Tongue (tissue), 1 donor: ENCODE measurements at regions not wholly inside any gene's neighbourhood (a gene's known extent, or its start where the extent isn't known, plus 50 kb on each side); places are given as distances from the start of the nearest gene placed in this dataset.
A peak's percentile ranks its signal among the peaks of the same experiment; 100 is the strongest.

ENCODE experiments used
- DNase-seq: peaks from one replicate; pipeline ENCODE4 v3.0.0-alpha.2; 2015

DNA sequence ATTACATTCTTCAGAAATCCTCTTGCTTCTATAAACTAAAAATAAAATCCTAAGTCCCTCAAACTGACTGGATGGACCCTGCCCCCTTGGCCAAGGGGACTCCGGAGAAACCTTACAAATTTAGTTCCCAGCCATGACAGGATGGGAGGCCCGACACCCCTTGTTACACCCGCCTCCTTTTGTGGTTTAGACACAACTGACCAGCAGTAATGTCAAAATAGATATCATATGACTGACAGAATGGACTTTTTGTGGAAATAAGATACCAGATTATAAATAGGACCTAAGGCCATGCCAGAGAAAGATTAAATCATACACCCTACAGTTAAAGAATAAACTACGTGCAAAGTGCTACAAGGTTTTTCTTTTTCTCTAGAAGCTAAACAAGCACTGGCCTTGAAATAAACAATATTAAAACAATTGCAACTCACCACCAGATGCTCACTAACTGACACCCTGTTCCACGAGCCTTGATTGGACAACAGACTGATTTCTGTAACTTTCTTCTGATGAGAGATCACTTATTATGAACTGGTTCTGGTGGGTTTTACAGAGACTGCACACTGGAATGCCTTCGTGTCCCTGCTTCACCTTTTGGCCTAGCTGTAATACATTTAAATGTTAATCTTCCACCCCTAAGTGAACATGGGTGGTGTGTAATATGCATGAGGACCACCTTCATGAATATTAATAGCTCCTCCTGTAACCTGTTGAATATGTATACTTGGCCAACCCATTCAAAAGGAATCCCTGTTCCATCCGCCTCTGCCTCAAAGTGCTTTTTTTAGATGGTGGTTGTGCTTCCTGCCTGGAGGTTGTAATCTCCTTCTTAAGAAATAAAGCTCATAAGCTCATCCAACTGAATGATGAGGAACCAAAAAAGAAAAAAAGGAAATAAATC is 99.6 kb downstream of the ODF2L start:
- no peak for DNase-seq

DNA sequence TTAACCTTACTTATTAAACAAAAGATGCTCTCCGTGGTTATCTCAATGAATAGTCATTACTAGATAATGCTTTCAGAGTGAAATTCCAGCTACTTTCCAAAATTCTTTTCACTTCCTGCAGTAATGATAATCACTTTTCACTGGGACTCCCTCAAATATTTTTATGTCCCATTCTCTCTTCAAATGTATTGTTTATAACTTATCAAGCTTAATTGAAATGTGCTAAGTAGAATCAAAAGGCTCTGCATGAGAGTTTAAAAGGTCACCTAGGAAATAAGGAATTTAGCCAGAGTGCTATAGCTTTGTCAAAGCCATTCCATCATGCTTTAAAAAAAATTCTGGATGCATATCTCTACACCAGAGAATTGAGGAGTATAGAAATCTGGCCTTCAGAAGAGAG is 106.4 kb downstream of the ODF2L start:
- DNase-seq: no peak

DNA sequence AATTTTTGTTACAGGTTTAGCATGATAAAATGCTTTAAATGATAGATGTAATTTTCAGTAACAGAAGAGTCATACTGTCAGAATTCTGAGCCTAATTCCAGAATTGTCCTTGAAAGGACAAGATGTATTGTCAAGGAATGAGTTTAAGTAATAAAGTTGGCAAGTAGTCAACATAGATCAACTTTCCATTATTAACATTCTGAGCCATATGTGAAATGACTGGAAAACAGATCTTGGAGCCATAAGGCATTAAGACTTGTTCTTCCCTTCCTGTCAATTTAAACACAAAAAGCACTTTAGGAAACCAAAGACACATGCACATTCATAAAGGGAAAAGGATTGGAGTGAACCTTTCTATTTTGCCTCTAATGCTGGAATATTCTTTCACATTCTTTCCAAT is 107.0 kb downstream of the ODF2L start:
- DNase-seq: peak; percentile 49

DNA sequence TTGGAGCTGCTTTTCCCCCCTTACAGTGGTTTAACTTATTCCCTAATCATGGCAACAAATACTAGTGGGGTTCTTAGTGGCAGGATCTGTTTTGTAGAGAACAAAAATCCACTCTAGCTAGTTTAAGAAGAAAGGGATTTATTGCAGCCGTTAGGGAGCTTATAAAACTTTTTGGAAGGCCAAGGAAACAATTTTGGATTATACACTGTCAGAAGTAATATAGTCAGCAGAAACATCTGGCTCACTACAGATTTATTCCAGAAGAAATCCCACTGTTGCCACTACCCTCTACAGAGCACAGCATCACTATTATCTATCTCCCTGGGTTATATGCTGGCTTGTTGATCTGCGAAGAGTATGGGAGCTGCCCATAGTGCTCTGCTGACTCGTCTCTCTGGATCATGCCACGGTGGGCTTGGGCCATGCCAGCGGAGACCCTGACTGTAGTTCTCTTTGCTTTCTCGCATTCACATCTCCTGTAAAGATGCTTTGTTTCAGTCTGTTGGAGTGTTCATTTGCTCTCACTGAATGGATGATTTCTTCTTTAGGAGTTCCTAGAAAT is 107.5 kb downstream of the ODF2L start:
- peak; percentile 35 for DNase-seq

DNA sequence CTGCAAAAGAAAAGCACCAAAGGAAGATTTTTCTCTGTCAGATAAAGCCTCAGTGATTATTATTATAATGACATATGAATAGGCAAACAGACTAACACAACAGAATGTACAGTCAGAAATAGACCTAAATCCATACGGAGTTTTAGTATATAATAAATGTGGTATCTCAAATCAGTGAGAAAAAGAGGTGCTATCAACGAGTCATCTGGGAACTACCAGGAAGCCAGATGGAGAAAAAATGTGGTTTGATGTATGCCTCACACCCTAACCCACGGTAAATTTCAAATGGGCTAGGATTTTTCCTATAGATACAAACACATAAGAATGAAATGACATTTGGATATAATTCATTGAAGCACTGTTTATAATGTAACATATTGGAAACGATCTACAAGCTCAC is 110.3 kb downstream of the ODF2L start:
- DNase-seq: no peak

DNA sequence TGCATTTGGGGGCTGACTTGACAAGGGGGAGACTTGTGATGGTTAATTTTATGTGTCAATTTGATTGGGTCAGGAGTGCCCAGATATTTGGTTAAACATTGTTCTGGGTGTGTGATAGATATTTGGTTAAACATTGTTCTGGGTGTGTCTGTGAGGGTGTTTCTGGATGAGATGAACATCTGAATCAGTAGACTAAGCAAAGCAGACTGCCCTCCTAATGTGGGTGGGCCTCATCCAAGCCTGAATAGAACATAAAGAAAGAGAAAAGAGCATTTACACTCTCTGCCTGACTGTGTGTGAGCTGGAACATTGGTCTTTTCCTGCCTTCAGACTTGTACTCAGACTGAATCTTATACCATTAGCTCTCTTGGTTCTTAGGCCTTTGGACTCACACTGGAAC is 113.5 kb downstream of the ODF2L start:
- no peak for DNase-seq

DNA sequence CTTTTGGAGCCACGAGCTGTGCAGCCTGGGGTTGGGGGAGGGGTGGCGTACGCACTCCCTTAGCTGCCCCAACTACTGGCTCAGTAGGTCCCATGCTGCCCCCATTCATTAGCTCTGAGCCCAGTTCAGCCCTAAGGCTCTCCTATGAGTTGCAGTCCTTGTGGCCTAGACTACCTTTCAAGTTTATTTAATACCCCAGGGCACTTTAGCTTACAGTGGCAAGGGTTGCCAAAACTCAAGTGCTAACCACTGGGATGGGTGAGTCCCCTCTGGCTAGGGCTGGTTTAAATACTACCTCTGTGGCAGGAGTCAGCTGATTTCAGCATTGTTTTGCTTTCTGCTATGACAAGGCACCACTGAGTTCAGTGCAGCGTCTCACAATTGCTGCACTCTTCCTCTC is 118.2 kb downstream of the ODF2L start:
- no peak for DNase-seq

DNA sequence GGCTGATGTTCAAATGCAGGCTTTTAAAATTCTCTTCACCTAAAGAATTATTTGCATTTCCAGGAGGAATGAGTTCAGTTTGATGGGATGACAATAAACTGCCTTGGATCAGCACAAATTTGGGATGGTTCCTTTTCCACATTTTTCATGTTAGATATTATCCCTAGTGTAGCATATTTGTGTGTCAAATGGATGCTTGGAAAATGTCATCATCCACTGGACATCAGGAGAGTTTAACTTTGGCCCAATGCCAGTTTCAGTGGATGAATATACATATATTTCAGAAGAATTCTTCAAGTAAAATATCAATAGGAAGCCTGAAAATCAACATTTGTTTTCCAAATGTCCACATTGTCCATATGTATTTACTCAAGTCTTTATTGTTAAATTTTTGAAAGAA is 116.5 kb upstream of the COL24A1 start:
- peak; percentile 47 for DNase-seq

DNA sequence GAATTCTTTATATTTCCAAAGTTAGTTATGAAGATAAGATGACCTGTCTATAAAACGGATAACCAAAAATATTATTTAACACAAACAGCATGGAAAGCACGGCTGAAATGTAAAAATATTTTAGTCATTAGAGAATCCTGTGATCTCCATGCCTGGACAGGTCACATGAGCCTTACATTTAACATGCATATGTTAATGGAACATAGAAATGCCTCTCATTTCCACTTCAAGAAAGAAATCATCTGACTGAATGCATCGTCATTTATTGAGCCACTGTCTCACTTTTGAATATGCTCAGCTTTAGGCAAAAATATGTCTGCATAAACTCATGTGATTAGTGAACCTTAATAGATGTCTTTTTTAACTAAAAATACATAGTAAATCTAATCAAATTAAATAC is 115.5 kb upstream of the COL24A1 start:
- DNase-seq: no peak

DNA sequence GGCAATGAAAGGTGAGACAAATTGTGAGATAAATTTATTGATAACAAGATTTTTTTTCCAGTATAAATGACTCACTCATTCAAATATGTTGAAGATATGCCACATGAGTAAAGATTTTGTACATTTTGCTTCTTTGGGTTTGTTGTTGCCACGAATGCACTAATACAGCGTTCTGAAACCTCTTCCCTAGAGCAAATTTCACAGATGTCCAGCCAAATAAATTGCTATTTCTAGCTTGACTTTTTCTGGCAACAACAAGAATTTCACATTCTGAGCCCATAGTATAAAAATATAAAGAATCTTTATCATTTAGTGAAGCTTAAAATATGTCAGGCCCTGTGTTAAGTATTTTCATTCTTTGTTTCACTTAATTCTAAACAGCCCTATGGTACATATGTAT is 114.5 kb upstream of the COL24A1 start:
- DNase-seq: no peak

DNA sequence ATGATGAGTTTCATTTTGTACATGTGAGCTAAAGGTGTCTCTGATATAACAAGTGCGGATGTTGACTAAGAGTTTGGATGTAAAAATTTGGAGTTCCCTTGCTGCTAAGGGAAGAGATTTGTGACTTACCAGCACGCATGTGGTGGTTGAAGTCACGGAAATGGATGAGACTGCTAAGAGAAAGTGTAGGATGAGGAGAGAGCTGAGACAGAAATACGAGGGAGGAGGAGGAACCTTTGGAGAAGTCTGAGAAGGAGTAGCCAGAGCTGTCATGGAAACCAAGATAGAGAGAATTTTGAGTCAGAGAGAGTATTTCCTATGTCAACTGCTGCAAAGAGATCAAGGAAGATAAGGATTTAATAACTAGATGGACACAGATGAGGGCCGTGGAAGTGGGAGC is 106.5 kb upstream of the COL24A1 start:
- DNase-seq: no peak

DNA sequence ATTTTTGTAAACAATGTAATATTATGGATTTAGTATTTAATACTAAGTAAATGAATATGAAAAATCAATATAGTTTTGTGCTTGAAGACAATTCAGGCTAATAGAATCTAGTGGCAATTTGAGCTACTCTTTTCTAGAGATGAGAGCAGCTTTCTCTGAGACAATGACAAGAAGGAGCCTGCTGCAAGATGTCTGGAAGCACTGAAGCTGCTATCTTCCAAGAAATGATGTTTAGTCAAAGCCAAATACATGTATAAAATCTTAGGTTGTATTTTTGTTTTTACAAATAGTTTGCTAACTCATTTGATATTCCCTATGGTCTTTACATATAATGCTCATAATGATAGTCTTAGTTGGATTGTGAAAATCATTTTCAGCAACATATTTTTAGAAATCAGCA is 103.9 kb upstream of the COL24A1 start:
- DNase-seq: no peak

DNA sequence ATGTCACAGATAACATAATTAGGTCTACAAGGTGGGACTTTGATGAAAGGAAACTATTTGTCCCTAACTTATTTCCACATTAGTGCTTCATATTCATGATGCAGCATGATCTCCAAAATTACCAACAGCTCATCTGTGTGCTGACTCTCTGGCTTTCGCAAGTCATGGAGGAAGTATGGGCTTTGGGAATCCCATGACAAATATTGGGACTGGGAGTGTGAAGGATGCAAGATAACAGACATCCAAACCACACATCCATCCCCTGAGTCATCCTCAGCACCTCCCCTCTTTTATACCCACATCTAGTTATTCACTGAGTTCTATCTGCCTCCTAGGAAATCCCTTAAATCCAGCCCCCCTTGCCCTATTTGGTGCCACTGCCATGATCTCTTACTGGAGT is 102.8 kb upstream of the COL24A1 start:
- DNase-seq: no peak

DNA sequence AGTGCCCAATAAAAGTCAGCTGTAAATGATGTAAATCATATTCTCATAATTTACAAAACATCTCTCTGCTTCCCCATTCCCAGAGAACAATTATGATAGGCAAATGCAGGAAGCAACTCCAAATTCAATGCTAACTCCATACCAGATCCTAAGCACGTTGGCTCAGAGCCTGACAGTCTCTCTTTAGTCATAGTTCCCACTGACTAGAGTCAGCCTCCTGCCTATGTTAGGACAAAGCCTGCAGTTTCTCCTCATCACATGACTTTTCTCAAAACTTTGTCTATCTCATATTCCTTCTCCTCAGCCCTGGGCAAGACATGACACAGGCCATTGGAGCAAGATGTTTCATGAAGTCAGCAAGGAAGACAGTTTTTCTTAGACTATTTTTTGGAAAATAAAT is 101.5 kb upstream of the COL24A1 start:
- peak; percentile 40 for DNase-seq

DNA sequence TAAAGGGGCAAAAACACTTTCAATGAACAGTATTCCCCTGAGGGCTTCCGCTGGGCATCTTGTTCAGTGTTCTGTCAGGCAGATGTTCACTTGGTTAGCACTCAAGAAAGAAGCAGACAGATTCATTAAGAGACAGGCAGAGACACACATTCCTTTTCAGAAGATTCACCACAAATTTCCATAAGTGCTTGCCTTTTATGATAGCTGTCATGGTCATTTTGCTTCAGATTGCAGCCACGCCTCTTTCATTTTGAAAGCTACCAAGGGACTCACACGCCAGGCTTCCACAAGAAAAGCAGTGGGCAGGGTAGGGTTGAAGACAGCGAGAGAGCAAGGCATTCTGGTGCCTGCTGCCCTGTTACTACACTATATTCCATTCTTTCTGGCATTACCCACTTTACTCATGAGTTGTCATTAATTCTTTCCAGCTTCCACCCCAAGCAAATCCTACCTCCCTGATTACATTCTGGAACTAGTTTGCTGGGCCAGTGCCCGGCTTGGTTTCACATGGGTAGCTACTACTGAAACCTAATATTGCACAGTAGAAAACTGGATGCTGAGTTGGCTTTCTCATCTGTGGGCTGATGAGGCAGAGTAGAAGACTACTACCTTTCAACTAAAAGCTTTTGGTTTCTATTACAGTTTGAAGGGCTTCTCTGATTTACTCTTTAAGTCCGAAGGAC is 91.2 kb upstream of the COL24A1 start:
- DNase-seq: peak; percentile 40

DNA sequence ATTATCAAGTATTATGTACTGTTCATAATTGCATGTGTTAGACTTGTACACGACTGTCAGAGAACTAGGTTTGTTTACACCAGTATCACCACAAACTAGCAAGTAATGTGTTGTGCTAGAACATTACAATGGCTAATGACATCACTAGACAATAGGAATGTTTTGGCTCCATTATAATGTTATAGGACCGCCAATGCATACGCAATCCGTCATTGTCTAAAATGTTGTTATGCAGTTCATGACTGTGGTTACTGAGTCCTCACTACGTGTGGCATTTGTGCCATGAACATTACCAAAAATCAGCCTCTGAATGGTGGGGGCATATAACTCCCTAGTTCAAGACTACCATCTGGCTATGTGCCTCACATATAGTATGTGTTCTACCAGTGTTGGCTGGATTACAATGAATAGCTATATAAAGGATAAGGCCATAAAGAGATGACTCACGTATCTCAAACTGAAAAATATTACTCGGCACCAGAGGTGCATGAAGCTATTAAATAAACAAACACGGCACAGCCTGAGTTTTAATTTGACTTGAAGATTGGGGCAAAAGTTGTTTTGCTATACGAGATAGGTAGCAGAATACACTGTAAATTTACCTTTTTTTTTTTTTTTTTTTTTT is 89.1 kb upstream of the COL24A1 start:
- no peak for DNase-seq

DNA sequence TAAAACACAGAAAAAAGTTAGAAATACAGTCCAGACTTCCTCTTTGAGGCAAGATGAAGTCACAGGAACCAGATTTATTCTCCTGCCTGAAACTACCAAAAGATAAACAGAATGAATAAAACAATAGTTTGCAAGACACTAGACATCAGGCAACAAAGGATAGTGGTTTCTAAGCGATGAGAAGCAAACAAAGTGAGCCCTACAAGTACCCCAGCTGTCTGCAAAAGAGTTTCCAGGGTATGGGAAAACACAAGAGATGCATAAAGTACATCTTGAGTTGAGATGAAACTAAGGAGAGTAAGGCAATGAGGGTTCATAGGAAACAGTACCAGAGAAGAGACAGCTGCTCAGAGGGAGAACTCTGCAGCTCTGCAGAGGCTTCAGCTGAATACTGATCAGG is 83.3 kb upstream of the COL24A1 start:
- peak; percentile 50 for DNase-seq

DNA sequence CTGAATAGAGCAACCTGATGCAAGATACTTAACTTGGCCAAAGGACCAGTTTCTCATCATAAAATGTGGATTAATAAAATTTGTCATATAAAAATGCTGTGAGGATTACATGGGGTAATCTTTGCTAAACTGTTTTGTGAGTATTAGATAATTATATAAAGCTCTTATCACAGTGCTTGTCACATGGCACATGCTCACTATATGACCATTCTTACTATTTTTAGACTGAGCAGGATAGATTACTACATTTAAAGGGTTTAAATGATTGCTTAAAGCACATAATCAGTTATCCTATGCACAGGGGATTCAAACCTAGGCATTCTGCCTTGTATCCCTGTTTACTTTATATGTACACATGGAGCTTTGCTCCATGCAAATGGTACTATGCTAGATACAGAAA is 82.9 kb upstream of the COL24A1 start:
- no peak for DNase-seq

DNA sequence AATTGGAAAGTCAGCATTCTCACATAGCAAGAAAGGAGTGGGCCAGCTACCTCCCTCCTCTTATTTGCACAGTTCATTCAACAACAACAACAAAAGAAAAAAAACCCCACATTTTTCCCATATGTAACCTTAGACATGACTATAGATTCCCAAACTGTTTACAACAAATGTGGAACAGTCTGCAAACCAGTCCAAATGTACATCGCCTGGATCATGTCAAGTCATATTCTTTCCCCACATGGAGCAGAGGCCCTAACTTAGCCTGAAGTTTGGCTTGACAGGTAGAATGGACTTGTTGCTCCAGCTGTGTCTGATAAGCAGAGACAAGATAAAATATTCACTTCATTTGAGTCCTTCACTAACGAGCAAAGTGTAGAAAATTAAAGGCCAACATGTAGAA is 81.7 kb upstream of the COL24A1 start:
- DNase-seq: peak; percentile 64

DNA sequence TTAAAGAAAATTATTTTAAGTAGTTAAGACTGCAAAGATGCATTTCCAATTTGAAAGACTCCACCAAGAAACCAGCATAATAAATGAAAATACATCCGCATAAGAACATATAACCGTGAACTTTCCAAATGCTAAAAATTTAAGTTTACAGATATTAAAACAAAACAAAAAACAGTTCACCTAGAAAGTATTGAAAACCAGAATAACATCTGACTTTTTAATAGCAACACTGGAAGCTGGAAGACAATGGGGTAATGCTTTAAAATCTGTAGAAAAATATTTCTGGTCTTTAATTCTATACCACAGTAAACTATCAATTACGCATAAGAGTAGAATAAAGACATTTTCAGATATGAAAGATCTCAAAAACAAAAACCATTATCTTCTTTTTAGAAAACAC is 79.3 kb upstream of the COL24A1 start:
- DNase-seq: no peak

DNA sequence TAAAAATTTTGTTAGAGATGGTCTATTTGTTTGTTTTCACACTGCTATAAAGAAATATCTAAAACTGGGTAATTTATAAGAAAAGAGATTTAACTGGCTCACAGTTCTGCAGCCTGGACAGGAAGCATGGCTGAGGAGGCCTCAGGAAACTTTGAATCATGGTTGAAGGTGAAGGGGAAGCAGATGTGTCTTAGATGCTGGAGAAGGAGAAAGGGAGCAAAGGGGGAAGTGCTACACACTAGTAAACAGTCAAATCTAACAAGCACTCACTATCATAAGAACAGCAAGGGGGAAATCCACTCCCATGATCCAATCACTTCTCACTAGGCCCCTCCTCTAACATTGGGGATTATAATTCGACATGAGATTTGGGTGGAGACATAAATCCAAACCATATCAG is 76.8 kb upstream of the COL24A1 start:
- DNase-seq: no peak

DNA sequence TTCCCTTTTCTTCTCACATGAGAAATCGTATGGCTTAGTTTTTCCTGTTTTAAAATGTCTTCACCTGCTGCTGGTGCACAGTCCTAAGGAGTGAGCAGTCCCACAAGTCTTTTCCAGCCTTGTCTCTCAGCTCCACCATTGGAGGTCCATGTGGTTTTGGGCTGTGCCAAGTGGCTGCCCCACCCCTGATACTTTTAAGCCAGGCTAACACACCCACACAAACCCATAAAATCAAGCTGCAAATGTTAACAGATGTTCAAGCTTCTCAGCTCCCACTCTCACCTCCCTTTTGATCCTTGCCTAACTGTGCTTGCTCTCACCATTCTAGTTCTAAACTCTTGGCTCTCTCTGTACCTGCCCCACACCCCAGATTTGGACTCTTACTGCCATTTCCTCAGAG is 74.5 kb upstream of the COL24A1 start:
- no peak for DNase-seq

DNA sequence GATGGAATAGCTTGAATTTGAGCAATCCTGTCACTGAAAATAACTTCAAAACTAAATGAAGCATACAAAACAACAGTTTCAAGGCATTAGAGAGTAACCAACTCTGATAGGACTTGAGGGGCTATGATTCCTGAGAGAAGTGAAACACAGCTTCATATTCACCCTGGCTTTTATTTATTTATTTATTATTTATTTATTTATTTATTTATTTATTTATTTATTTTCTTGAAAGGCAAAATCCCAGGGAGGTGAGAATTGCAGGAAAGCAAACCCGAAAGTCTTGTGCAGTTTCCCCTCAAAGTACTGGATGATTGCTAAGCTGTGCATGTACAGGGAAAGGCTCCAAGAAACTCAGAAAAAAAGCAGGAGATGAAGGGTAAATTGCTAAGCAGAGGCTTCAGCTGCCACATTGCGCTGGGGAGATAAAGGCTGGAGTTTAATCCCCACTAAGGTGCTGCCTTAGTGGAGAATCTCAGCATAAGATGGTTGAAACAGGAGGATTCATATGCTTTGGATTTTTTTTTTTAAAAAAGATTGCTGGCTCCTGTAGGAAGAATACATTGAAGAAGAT is 72.9 kb upstream of the COL24A1 start:
- DNase-seq: no peak
